Endothelial cell of umbilical vein (primary cell): ENCODE measurements at regions not wholly inside any gene's neighbourhood (a gene's known extent, or its start where the extent isn't known, plus 50 kb on each side); places are given as distances from the start of the nearest gene placed in this dataset.

Source experiments
- BruUV-seq: library from RNA; stranded (reverse); fragments of 400-500 nt; replicated peaks from 2 replicates; lab custom pipeline; 2021; lab: Mats Ljungman, UMichigan
- CTCF ChIA-PET: fragments of 300-600, 350-600 bp; sonication (Branson Sonifier 250); formaldehyde crosslinking; loops from one replicate; lab custom pipeline; 2021; ENCODE audit warnings: antibody characterized with exemption, inconsistent platforms; lab: Charles Lee
- POLR2A ChIA-PET: fragments of 300-600, 350-600 bp; sonication (Branson Sonifier 250); formaldehyde crosslinking; loops from one replicate; lab custom pipeline; 2021; ENCODE audit warnings: antibody characterized with exemption, inconsistent platforms; lab: Charles Lee
- DNase-seq: peaks from one replicate; pipeline ENCODE4 v3.0.0-alpha.2; 2011; ENCODE audit warnings: low read depth, low spot score
- FAIRE-seq: peaks from 2 replicates; lab custom pipeline; 2011; peaks lifted over from hg19 to GRCh38; lab: Jason Lieb, UNC
- H2AFZ ChIP-seq: 2 replicates; pipeline ENCODE4 v1.6.0; 2012; ENCODE audit warnings: low read depth, low read length, control low read depth, inconsistent platforms
- H3K27ac ChIP-seq: 2 replicates; pipeline ENCODE4 v1.5.1; 2011; ENCODE audit warnings: low read depth, mild to moderate bottlenecking, control low read depth, low read length, moderate library complexity; ENCODE audit not compliant: insufficient read depth
- H3K27me3 ChIP-seq, 2 experiments: 2 replicates each; pipeline versions ENCODE4 v1.6.0 to v1.6.1; 2011; ENCODE audit warnings: low read length in 2 of 2, mixed read lengths in 1 of 2; ENCODE audit not compliant: control insufficient read depth in 2 of 2, insufficient read depth in 2 of 2
- H3K36me3 ChIP-seq, 2 experiments: 2 replicates in 1 of 2; 3 replicates in 1 of 2; pipeline ENCODE4 v1.5.1; 2011; ENCODE audit warnings: low read length in 2 of 2, mild to moderate bottlenecking in 1 of 2, moderate library complexity in 1 of 2; ENCODE audit not compliant: control insufficient read depth in 2 of 2, insufficient read depth in 2 of 2; ENCODE audit errors: extremely low read depth in 1 of 2
- H3K4me1 ChIP-seq: 3 replicates; pipeline ENCODE4 v1.5.1; 2011; ENCODE audit warnings: mild to moderate bottlenecking, low read length; ENCODE audit not compliant: control insufficient read depth, insufficient read depth; ENCODE audit errors: extremely low read depth
- H3K4me2 ChIP-seq: 2 replicates; pipeline ENCODE4 v1.6.1; 2011; ENCODE audit warnings: low read length, control low read depth, mixed read lengths; ENCODE audit not compliant: insufficient read depth
- H3K4me3 ChIP-seq, 3 experiments: fragments of 200-600 bp in 1 of 3; sonication (generic), shearing (Covaris generic) in 1 of 3; replicated peaks in 1 of 3; 2 replicates each; pipeline ENCODE4 v1.5.1; 2011 to 2016; ENCODE audit warnings: control low read depth in 3 of 3, low read length in 3 of 3, mild to moderate bottlenecking in 2 of 3, inconsistent platforms in 1 of 3, low read depth in 1 of 3, moderate library complexity in 1 of 3; ENCODE audit not compliant: insufficient read depth in 1 of 3
- H3K79me2 ChIP-seq: 2 replicates; pipeline ENCODE4 v1.6.0; 2012; ENCODE audit warnings: low read length, inconsistent platforms; ENCODE audit not compliant: control insufficient read depth, insufficient read depth
- H3K9ac ChIP-seq: replicated peaks from 2 replicates; pipeline ENCODE3; 2011; ENCODE audit warnings: low read length, control low read depth; ENCODE audit not compliant: insufficient read depth; ENCODE audit errors: extremely low read depth
- H3K9me1 ChIP-seq: replicated peaks from 3 replicates; pipeline ENCODE4 v1.6.0; 2011; ENCODE audit warnings: mild to moderate bottlenecking, low read length; ENCODE audit not compliant: control insufficient read depth, insufficient read depth; ENCODE audit errors: extremely low read depth
- H3K9me3 ChIP-seq: replicated peaks from 2 replicates; pipeline ENCODE4 v1.5.1; 2012; ENCODE audit warnings: low read length, inconsistent platforms; ENCODE audit not compliant: control insufficient read depth, insufficient read depth
- H4K20me1 ChIP-seq: replicated peaks from 2 replicates; pipeline ENCODE3; 2011; ENCODE audit warnings: mild to moderate bottlenecking, low read length; ENCODE audit not compliant: control insufficient read depth, insufficient read depth; ENCODE audit errors: extremely low read depth
- CTCF ChIP-seq, 2 donors: IDR thresholded peaks; 1 replicate in 1 of 2; 2 replicates in 1 of 2; pipeline ENCODE4 v1.5.1; 2011; ENCODE audit warnings: low read length in 2 of 2, mild to moderate bottlenecking in 2 of 2, moderate library complexity in 2 of 2, control low read depth in 1 of 2, inconsistent platforms in 1 of 2, low read depth in 1 of 2; ENCODE audit not compliant: insufficient read depth in 1 of 2; ENCODE audit errors: extremely low read depth in 1 of 2
- EZH2 ChIP-seq: IDR thresholded peaks from 2 replicates; pipeline ENCODE4 v1.6.1; 2012; ENCODE audit warnings: borderline replicate concordance, low read depth, mild to moderate bottlenecking, moderate library complexity, low read length, inconsistent platforms; ENCODE audit not compliant: severe bottlenecking
- FOS ChIP-seq: IDR thresholded peaks from 2 replicates; pipeline ENCODE4 v1.6.1; 2011; ENCODE audit warnings: mild to moderate bottlenecking, low read length, moderate library complexity, borderline replicate concordance; ENCODE audit not compliant: insufficient read depth
- GATA2 ChIP-seq: IDR thresholded peaks from 2 replicates; pipeline ENCODE4 v1.7.0; 2011; ENCODE audit warnings: low read depth, mild to moderate bottlenecking, moderate library complexity, mixed read lengths, low read length; ENCODE audit not compliant: insufficient read length, insufficient read depth
- JUN ChIP-seq: IDR thresholded peaks from 2 replicates; pipeline ENCODE4 v1.6.1; 2011; ENCODE audit warnings: borderline replicate concordance, low read depth; ENCODE audit not compliant: insufficient read length, insufficient read depth
- MAX ChIP-seq: IDR thresholded peaks from 2 replicates; pipeline ENCODE4 v1.6.1; 2011; ENCODE audit not compliant: insufficient read depth, insufficient read length
- MYC ChIP-seq: IDR thresholded peaks from one replicate; pipeline ENCODE4 v1.6.1; 2011; ENCODE audit warnings: mild to moderate bottlenecking, low read depth, low read length
- POLR2A ChIP-seq: IDR thresholded peaks from 2 replicates; pipeline ENCODE4 v1.6.1; 2012; ENCODE audit warnings: low read depth, mild to moderate bottlenecking, control low read depth, low read length
- POLR2AphosphoS5 ChIP-seq: IDR thresholded peaks from 2 replicates; pipeline ENCODE4 v1.6.1; 2012; ENCODE audit warnings: low read depth, mild to moderate bottlenecking, control low read depth, low read length, moderate library complexity; ENCODE audit not compliant: insufficient read depth
- dilution Hi-C: fragments of 300-500 bp; cut with MboI; formaldehyde crosslinking; loops from one replicate; pipeline ENCODE4 v1.15.0; 2019; ENCODE audit warnings: low sequenced_read_pairs; ENCODE audit not compliant: extremely low pct_ligation_motif_present
- intact Hi-C: fragments of 100-400 bp; cut with micrococcal nuclease; formaldehyde crosslinking; loops from one replicate; pipeline ENCODE4 v1.10.0; 2022

- no TSS peak for BruUV-seq
- H2AFZ ChIP-seq = no peak overlapping the region
- no peak overlapping the region for H3K4me3 ChIP-seq
- FAIRE-seq (no peak), DNase-seq (no peak)
- no peaks in the 10 kb centered on the region for H3K9me1 ChIP-seq
- H3K36me3 ChIP-seq = no peaks in the 10 kb centered on the region
- no peak overlapping the region for H3K9ac ChIP-seq
- no peak for TF ChIP-seq MAX
- TF ChIP-seq MYC = no peak
- no peak for TF ChIP-seq JUN
- no peak for TF ChIP-seq CTCF (IDR thresholded peaks at IDR 0.05; ENCODE audit: extremely low read depth in 1 of 2, insufficient read depth in 1 of 2, low read depth in 1 of 2, low read length in 2 of 2)
- no peak for TF ChIP-seq FOS
- TF ChIP-seq POLR2AphosphoS5 = no peak
- no peak for TF ChIP-seq EZH2
- TF ChIP-seq POLR2A = no peak
- no peak for TF ChIP-seq GATA2
- H3K4me2 ChIP-seq = no peak overlapping the region
- POLR2A ChIA-PET = no interaction called here
- H3K27me3 ChIP-seq = no peaks in the 10 kb centered on the region
- H3K27ac ChIP-seq = no peak overlapping the region
- no peaks in the 10 kb centered on the region for H3K79me2 ChIP-seq
- intact Hi-C loops = no loop called here
- CTCF ChIA-PET = no interaction called here
- no peaks in the 10 kb centered on the region for H3K9me3 ChIP-seq
- dilution Hi-C loops = loop anchor here (10.0 kb wide), 1 partner anchor 57 kb away; no protein-coding TSS in a partner anchor
- H3K4me1 ChIP-seq = no peaks in the 10 kb centered on the region
- H4K20me1 ChIP-seq = no peaks in the 10 kb centered on the region
Measured at GRCh38 chr9:89718176-89718575, 113.4 kb downstream of the GADD45G start.
